Endodermal cell (in vitro differentiated cells): ENCODE measurements at regions not wholly inside any gene's neighbourhood (a gene's known extent, or its start where the extent isn't known, plus 50 kb on each side); places are given as distances from the start of the nearest gene placed in this dataset.

Experiments
- DNase-seq: peaks from one replicate; pipeline ENCODE4 v3.0.0-alpha.2; 2017
- H3K27ac ChIP-seq: 2 replicates; pipeline ENCODE4 v1.5.1; 2013; ENCODE audit warnings: mild to moderate bottlenecking, low read depth, low read length, moderate library complexity
- H3K27me3 ChIP-seq: 2 replicates; pipeline ENCODE4 v1.6.1; 2013; ENCODE audit warnings: mild to moderate bottlenecking, low read length, moderate library complexity; ENCODE audit not compliant: insufficient read depth, control insufficient read depth, poor library complexity, severe bottlenecking
- H3K36me3 ChIP-seq: 2 replicates; pipeline ENCODE4 v1.7.0; 2013; ENCODE audit warnings: mild to moderate bottlenecking, low read length, moderate library complexity; ENCODE audit not compliant: control insufficient read depth, insufficient read depth
- H3K4me1 ChIP-seq: one replicate; pipeline ENCODE4 v1.7.0; 2013; ENCODE audit warnings: low read length; ENCODE audit not compliant: control insufficient read depth, insufficient read depth
- H3K4me3 ChIP-seq: 2 replicates; pipeline ENCODE4 v1.5.1; 2013; ENCODE audit warnings: mild to moderate bottlenecking, low read length, moderate library complexity
- H3K9ac ChIP-seq: 2 replicates; pipeline ENCODE4 v1.6.1; 2013; ENCODE audit warnings: mild to moderate bottlenecking, low read length, moderate library complexity; ENCODE audit not compliant: poor library complexity, severe bottlenecking; ENCODE audit errors: extremely low read depth
- H3K9me3 ChIP-seq: 2 replicates; pipeline ENCODE4 v1.6.1; 2013; ENCODE audit warnings: mild to moderate bottlenecking, low read length, moderate library complexity; ENCODE audit not compliant: control insufficient read depth
- H3K27ac Mint-ChIP-seq: 2 replicates; pipeline ENCODE4 v1.8.0; 2020; ENCODE audit warnings: mixed read lengths
- H3K27me3 Mint-ChIP-seq: 2 replicates; pipeline ENCODE4 v1.8.0; 2021; ENCODE audit warnings: mild to moderate bottlenecking, mixed read lengths; ENCODE audit not compliant: insufficient read depth
- H3K36me3 Mint-ChIP-seq: 2 replicates; pipeline ENCODE4 v1.8.0; 2020; ENCODE audit warnings: low read depth, mixed read lengths
- H3K4me1 Mint-ChIP-seq: 2 replicates; pipeline ENCODE4 v1.8.0; 2020; ENCODE audit warnings: mixed read lengths
- H3K4me3 Mint-ChIP-seq: 2 replicates; pipeline ENCODE4 v1.8.0; 2020; ENCODE audit warnings: mild to moderate bottlenecking, moderate library complexity, mixed read lengths
- H3K9me3 Mint-ChIP-seq: 2 replicates; pipeline ENCODE4 v1.8.0; 2020; ENCODE audit warnings: mild to moderate bottlenecking, mixed read lengths
- WGBS, 2 experiments: methylation state at CpG; one replicate each; pipeline versions ENCODE4 v1.1.5 to v1.1.7; 2013; ENCODE audit warnings: missing lambda C conversion rate in 2 of 2, mixed read lengths in 1 of 2; ENCODE audit not compliant: insufficient coverage in 1 of 2, insufficient read length in 1 of 2; 5-methylcytosine and 5-hydroxymethylcytosine counted together
- TF ChIP-seq, protein P1 (sequence below): fragments of 200-600 bp; sonication (generic); conservative IDR thresholded peaks from 2 replicates; pipeline ENCODE4 v1.5.0; 2021; ENCODE audit warnings: antibody characterized with exemption, mild to moderate bottlenecking

DNA sequence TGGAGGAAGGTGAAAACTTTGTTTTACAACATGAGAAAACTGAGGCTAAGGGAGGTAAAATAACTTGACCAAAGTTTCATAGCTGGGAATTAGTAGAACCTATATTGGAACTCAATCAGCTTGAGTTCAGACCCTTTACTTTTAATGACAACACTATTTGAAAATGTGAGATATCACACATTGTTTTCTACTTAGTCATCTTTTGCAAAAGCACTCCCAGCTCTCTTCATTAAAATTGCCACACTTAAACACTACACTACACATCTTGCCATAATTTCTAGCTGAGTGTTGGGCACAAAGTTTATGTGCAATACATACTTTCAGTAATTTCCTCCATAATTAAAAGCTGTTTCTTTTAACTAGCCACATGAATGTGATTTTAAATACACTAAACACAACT, 230.4 kb upstream of the DCBLD2 start:
- Histone ChIP-seq H3K9me3 (no peaks in the 10 kb centered on the region), H3K9ac (no peak overlapping the region), H3K36me3 (no peaks in the 10 kb centered on the region), H3K4me3 (no peak overlapping the region), H3K27ac (no peak overlapping the region), H3K27me3 (no peaks in the 10 kb centered on the region), H3K4me1 (no peaks in the 10 kb centered on the region)
- DNase-seq, result no peak
- TF ChIP-seq, protein P1, sequence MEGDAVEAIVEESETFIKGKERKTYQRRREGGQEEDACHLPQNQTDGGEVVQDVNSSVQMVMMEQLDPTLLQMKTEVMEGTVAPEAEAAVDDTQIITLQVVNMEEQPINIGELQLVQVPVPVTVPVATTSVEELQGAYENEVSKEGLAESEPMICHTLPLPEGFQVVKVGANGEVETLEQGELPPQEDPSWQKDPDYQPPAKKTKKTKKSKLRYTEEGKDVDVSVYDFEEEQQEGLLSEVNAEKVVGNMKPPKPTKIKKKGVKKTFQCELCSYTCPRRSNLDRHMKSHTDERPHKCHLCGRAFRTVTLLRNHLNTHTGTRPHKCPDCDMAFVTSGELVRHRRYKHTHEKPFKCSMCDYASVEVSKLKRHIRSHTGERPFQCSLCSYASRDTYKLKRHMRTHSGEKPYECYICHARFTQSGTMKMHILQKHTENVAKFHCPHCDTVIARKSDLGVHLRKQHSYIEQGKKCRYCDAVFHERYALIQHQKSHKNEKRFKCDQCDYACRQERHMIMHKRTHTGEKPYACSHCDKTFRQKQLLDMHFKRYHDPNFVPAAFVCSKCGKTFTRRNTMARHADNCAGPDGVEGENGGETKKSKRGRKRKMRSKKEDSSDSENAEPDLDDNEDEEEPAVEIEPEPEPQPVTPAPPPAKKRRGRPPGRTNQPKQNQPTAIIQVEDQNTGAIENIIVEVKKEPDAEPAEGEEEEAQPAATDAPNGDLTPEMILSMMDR, result no peak
- Mint-ChIP-seq H3K4me3 (no peak overlapping the region), H3K9me3 (peaks cover 7% of the 10 kb centered on the region), H3K4me1 (no peaks in the 10 kb centered on the region), H3K27ac (no peak overlapping the region), H3K36me3 (no peaks in the 10 kb centered on the region), H3K27me3 (no peaks in the 10 kb centered on the region)

DNA sequence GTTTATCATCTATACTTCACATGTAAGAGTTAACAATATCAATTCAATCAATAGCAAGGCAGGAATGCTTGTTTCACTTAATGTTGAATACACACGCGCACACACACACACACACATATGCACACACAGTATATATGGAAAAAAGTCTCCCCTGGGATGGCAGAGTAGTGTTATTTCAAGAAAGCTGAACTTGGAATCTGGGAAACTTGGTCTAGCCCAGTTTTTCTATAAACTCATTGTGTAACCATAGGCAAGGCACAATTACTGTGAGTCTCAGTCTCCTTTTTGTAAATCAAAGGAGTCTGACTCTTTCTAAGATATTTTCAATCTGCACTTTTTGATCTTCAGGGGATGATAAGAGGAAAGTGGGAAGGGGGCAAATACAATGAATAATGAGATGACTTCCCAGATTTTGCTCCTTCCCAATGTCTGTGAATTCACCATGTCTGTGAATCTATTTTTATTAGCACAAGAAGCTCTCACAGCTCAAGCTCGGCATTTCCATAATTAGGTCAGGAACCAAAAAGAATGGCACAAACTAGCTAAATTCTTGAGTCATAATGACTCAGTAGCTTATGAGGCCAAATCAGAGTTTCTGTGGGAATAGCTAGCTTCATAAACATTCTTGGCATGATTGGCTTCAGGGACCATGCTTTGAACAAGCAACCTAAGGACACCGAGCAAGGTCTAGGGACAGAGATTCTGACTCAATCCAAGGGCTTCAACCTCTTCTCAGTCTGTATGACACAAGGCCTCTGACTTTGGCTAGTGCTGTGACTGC, 227.4 kb upstream of the DCBLD2 start:
- Histone ChIP-seq H3K36me3 (no peaks in the 10 kb centered on the region), H3K27ac (no peak overlapping the region), H3K4me1 (no peaks in the 10 kb centered on the region), H3K9ac (no peak overlapping the region), H3K9me3 (no peaks in the 10 kb centered on the region), H3K27me3 (no peaks in the 10 kb centered on the region), H3K4me3 (no peak overlapping the region)
- H3K4me3 Mint-ChIP-seq, result no peak overlapping the region
- DNase-seq, result no peak
- H3K4me1 Mint-ChIP-seq, result no peaks in the 10 kb centered on the region
- H3K27me3 Mint-ChIP-seq, result no peaks in the 10 kb centered on the region
- TF ChIP-seq, protein P1, result no peak
- no peaks in the 10 kb centered on the region for H3K36me3 Mint-ChIP-seq
- 63 to 92% methylated on average over 2 to 4 of the region's 4 CpGs for WGBS, 2 experiments
- no peak overlapping the region for H3K27ac Mint-ChIP-seq
- H3K9me3 Mint-ChIP-seq, result peaks cover 2% of the 10 kb centered on the region

DNA sequence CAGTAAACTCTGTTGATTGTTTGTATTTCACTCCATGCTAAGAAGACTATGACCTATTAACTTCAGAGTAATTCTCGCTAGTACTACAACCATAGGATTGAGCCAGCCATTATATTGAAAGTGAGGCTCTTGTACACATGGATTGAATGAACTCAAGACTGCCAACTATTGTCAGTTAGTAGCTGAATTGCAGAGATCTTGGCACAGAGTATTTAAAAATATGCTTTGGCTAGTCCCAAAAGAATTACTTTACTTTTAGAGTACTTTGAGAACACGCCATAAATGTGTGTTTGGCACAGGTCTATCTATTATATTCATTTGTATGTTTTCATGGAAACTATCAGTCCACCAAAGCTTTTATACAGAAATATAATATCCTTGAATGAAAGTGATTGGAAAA, 226.7 kb upstream of the DCBLD2 start:
- H3K4me1 Mint-ChIP-seq, result no peaks in the 10 kb centered on the region
- 98 to 100% methylated on average over 1 to 2 of the region's 2 CpGs for WGBS, 2 experiments
- Histone ChIP-seq H3K36me3 (no peaks in the 10 kb centered on the region), H3K9me3 (no peaks in the 10 kb centered on the region), H3K27me3 (no peaks in the 10 kb centered on the region), H3K4me1 (no peaks in the 10 kb centered on the region), H3K4me3 (no peak overlapping the region), H3K27ac (no peak overlapping the region), H3K9ac (no peak overlapping the region)
- H3K9me3 Mint-ChIP-seq, result no peaks in the 10 kb centered on the region
- H3K36me3 Mint-ChIP-seq, result no peaks in the 10 kb centered on the region
- no peak overlapping the region for H3K4me3 Mint-ChIP-seq
- H3K27me3 Mint-ChIP-seq, result no peaks in the 10 kb centered on the region
- TF ChIP-seq, protein P1, result no peak
- no peak overlapping the region for H3K27ac Mint-ChIP-seq
- no peak for DNase-seq
